NCI-H460 (cell line): ENCODE measurements at regions not wholly inside any gene's neighbourhood (a gene's known extent, or its start where the extent isn't known, plus 50 kb on each side); places are given as distances from the start of the nearest gene placed in this dataset.

Experiments used
- DNase-seq: peaks from one replicate; pipeline ENCODE4 v3.0.0-alpha.2; 2016; ENCODE audit warnings: low read depth; ENCODE audit errors: extremely low read depth

GRCh38 chr18:54716586-54716985 lies 111.7 kb upstream of the RAB27B start:
- no peak for DNase-seq

- no peak for DNase-seq
Observed at GRCh38 chr18:54717673-54718407, 110.4 kb upstream of the RAB27B start.

GRCh38 chr18:54718408-54718773 lies 109.9 kb upstream of the RAB27B start:
- DNase-seq: no peak

GRCh38 chr18:54720620-54721019 lies 107.7 kb upstream of the RAB27B start:
- no peak for DNase-seq

GRCh38 chr18:54726143-54726542 lies 102.1 kb upstream of the RAB27B start:
- DNase-seq: no peak

- DNase-seq: no peak
Observed at GRCh38 chr18:54734059-54734458, 94.2 kb upstream of the RAB27B start.

- DNase-seq: peak; percentile 46
Observed at GRCh38 chr18:54736981-54737380, 91.3 kb upstream of the RAB27B start.

GRCh38 chr18:54737986-54738385 lies 90.3 kb upstream of the RAB27B start:
- no peak for DNase-seq

- no peak for DNase-seq
Observed at GRCh38 chr18:54739476-54739875, 88.8 kb upstream of the RAB27B start.

- no peak for DNase-seq
Observed at GRCh38 chr18:54740136-54740846, 88.0 kb upstream of the RAB27B start.

- DNase-seq: no peak
Observed at GRCh38 chr18:54742120-54742519, 86.2 kb upstream of the RAB27B start.

GRCh38 chr18:54742659-54743604 lies 85.3 kb upstream of the RAB27B start:
- DNase-seq: no peak

- DNase-seq: no peak
Observed at GRCh38 chr18:54743605-54743995, 84.7 kb upstream of the RAB27B start.

GRCh38 chr18:54749291-54749690 lies 79.0 kb upstream of the RAB27B start:
- no peak for DNase-seq

- no peak for DNase-seq
Observed at GRCh38 chr18:54750350-54750749, 77.9 kb upstream of the RAB27B start.

GRCh38 chr18:54752185-54752584 lies 76.1 kb upstream of the RAB27B start:
- DNase-seq: no peak

- no peak for DNase-seq
Observed at GRCh38 chr18:54755456-54755855, 72.8 kb upstream of the RAB27B start.

GRCh38 chr18:54762386-54762785 lies 65.9 kb upstream of the RAB27B start:
- DNase-seq: no peak

- DNase-seq: no peak
Observed at GRCh38 chr18:54764786-54765185, 63.5 kb upstream of the RAB27B start.

GRCh38 chr18:54765636-54766375 lies 62.5 kb upstream of the RAB27B start:
- DNase-seq: no peak

GRCh38 chr18:54766634-54767033 lies 61.6 kb upstream of the RAB27B start:
- no peak for DNase-seq
